Loucy (cell line): ENCODE measurements at regions not wholly inside any gene's neighbourhood (a gene's known extent, or its start where the extent isn't known, plus 50 kb on each side); places are given as distances from the start of the nearest gene placed in this dataset.

Source experiments
- H2AFZ ChIP-seq: fragments of 200-600 bp; sonication (generic); 2 replicates; pipeline ENCODE4 v1.6.0; 2016; ENCODE audit warnings: antibody characterized with exemption, mild to moderate bottlenecking, low read length, moderate library complexity
- H3F3A ChIP-seq: fragments of 200-600 bp; 2 replicates; pipeline ENCODE4 v1.6.0; 2016; ENCODE audit warnings: antibody characterized with exemption, low read depth, mild to moderate bottlenecking
- H3K27me3 ChIP-seq: fragments of 200-600 bp; sonication (generic); 2 replicates; pipeline ENCODE4 v1.6.1; 2014; ENCODE audit warnings: low read length, mild to moderate bottlenecking; ENCODE audit not compliant: insufficient read depth, poor library complexity, severe bottlenecking
- H3K36me3 ChIP-seq: fragments of 200-600 bp; sonication (generic); 2 replicates; pipeline ENCODE4 v1.6.1; 2016; ENCODE audit warnings: low read length; ENCODE audit not compliant: insufficient read depth
- H3K4me1 ChIP-seq: fragments of 200-600 bp; sonication (generic); 2 replicates; pipeline ENCODE4 v1.5.1; 2014; ENCODE audit warnings: low read length, mild to moderate bottlenecking; ENCODE audit not compliant: insufficient read depth, poor library complexity, severe bottlenecking
- H3K4me2 ChIP-seq: fragments of 200-600 bp; sonication (generic); 2 replicates; pipeline ENCODE4 v1.6.0; 2014; ENCODE audit warnings: antibody characterized with exemption, low read length, low read depth, mild to moderate bottlenecking; ENCODE audit not compliant: poor library complexity, severe bottlenecking
- H3K4me3 ChIP-seq: fragments of 200-600 bp; sonication (generic); 2 replicates; pipeline ENCODE4 v1.5.1; 2014; ENCODE audit warnings: low read length, mild to moderate bottlenecking, mixed read lengths; ENCODE audit not compliant: poor library complexity, severe bottlenecking
- H3K79me2 ChIP-seq: fragments of 200-600 bp; sonication (generic); 2 replicates; pipeline ENCODE4 v1.6.1; 2014; ENCODE audit warnings: low read length; ENCODE audit not compliant: insufficient read depth
- H3K9ac ChIP-seq: fragments of 200-600 bp; sonication (generic); 2 replicates; pipeline ENCODE4 v1.6.0; 2014; ENCODE audit warnings: mild to moderate bottlenecking, low read depth, low read length, moderate library complexity; ENCODE audit not compliant: poor library complexity, severe bottlenecking
- H3K9me2 ChIP-seq: fragments of 200-600 bp; sonication (generic); replicated peaks from 2 replicates; pipeline ENCODE4 v1.6.1; 2016; ENCODE audit warnings: low read depth, low read length, mixed read lengths
- H3K9me3 ChIP-seq: fragments of 200-600 bp; sonication (generic); 2 replicates; pipeline ENCODE4 v1.6.1; 2014; ENCODE audit warnings: mild to moderate bottlenecking, antibody characterized with exemption, low read length, low read depth; ENCODE audit not compliant: insufficient read depth
- H4K20me1 ChIP-seq: fragments of 200-600 bp; sonication (generic); 2 replicates; pipeline ENCODE4 v1.6.0; 2014; ENCODE audit warnings: antibody characterized with exemption, low read length, mild to moderate bottlenecking; ENCODE audit not compliant: insufficient read depth, poor library complexity, severe bottlenecking
- CTCF ChIP-seq: fragments of 200-600 bp; sonication (generic); conservative IDR thresholded peaks from 2 replicates; pipeline ENCODE4 v1.5.1; 2014; ENCODE audit warnings: mild to moderate bottlenecking, antibody characterized with exemption, low read length
- EZH2phosphoT487 ChIP-seq: fragments of 200-600 bp; IDR thresholded peaks from 2 replicates; pipeline ENCODE4 v1.6.1; 2018; ENCODE audit warnings: antibody characterized with exemption, mild to moderate bottlenecking, moderate library complexity, borderline replicate concordance

GRCh38 chr2:729376-729861, 52.2 kb upstream of the TMEM18 start:
- Histone ChIP-seq H3K4me2 (no peak overlapping the region), H3K36me3 (no peaks in the 10 kb centered on the region), H3K79me2 (no peaks in the 10 kb centered on the region), H3K9me3 (no peaks in the 10 kb centered on the region), H4K20me1 (no peaks in the 10 kb centered on the region), H3F3A (no peaks in the 10 kb centered on the region), H3K9me2 (no peaks in the 10 kb centered on the region), H3K4me1 (no peaks in the 10 kb centered on the region), H2AFZ (no peak overlapping the region), H3K27me3 (no peaks in the 10 kb centered on the region), H3K4me3 (no peak overlapping the region), H3K9ac (no peak overlapping the region)
- no peak for TF ChIP-seq CTCF
- no peak for TF ChIP-seq EZH2phosphoT487

DNA sequence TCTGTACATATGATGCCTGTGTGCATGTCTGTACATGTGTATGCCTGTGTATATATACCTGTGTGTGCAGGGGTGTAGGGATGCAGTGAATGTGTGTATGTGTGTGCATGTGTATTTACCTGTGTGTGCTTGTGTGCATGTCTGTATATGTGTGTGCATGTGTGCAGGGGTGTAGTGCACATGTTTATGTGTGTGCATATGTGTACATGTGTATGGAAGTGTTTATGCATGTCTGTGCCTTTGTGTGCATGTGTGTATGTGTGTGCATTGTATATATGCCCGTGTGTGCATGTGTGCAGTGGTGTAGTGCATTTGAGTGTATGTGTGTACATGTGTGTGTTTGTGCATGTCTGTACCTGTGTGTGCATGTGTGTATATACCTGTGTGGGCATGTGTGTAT, 51.0 kb upstream of the TMEM18 start:
- no peaks in the 10 kb centered on the region for H3K4me1 ChIP-seq
- no peaks in the 10 kb centered on the region for H3K9me3 ChIP-seq
- no peaks in the 10 kb centered on the region for H3K9me2 ChIP-seq
- no peaks in the 10 kb centered on the region for H3K36me3 ChIP-seq
- no peaks in the 10 kb centered on the region for H3K79me2 ChIP-seq
- H3K27me3 ChIP-seq = no peaks in the 10 kb centered on the region
- no peak for TF ChIP-seq EZH2phosphoT487
- no peak for TF ChIP-seq CTCF
- H3K4me3 ChIP-seq = no peak overlapping the region
- no peak overlapping the region for H3K9ac ChIP-seq
- no peak overlapping the region for H2AFZ ChIP-seq
- H4K20me1 ChIP-seq = no peaks in the 10 kb centered on the region
- H3F3A ChIP-seq = no peaks in the 10 kb centered on the region
- H3K4me2 ChIP-seq = no peak overlapping the region

GRCh38 chr2:727071-727470, 49.9 kb upstream of the TMEM18 start:
- TF ChIP-seq EZH2phosphoT487 (no peak), CTCF (no peak)
- no peaks in the 10 kb centered on the region for H3K36me3 ChIP-seq
- no peak overlapping the region for H3K9ac ChIP-seq
- no peaks in the 10 kb centered on the region for H3K9me3 ChIP-seq
- no peaks in the 10 kb centered on the region for H3K4me1 ChIP-seq
- H3K79me2 ChIP-seq = no peaks in the 10 kb centered on the region
- no peaks in the 10 kb centered on the region for H3K27me3 ChIP-seq
- H3K4me3 ChIP-seq = no peak overlapping the region
- H3K4me2 ChIP-seq = no peak overlapping the region
- no peaks in the 10 kb centered on the region for H3F3A ChIP-seq
- no peaks in the 10 kb centered on the region for H4K20me1 ChIP-seq
- no peak overlapping the region for H2AFZ ChIP-seq
- H3K9me2 ChIP-seq = no peaks in the 10 kb centered on the region
